Subcutaneous abdominal adipose tissue (tissue), 5 donors: ENCODE measurements at regions not wholly inside any gene's neighbourhood (a gene's known extent, or its start where the extent isn't known, plus 50 kb on each side); places are given as distances from the start of the nearest gene placed in this dataset.

ENCODE experiments used
- H3K27ac ChIP-seq: one replicate; pipeline ENCODE4 v1.7.0; 2013; ENCODE audit warnings: low read depth, mild to moderate bottlenecking, inconsistent platforms, low read length, moderate library complexity
- H3K27me3 ChIP-seq, 5 donors: one replicate each; pipeline ENCODE4 v1.7.0; 2013; ENCODE audit warnings: low read length in 5 of 5, inconsistent platforms in 1 of 5; ENCODE audit not compliant: control insufficient read depth in 5 of 5, insufficient read depth in 4 of 5
- H3K36me3 ChIP-seq, 5 donors: one replicate each; pipeline ENCODE4 v1.7.0; 2013; ENCODE audit warnings: low read length in 5 of 5; ENCODE audit not compliant: control insufficient read depth in 5 of 5, insufficient read depth in 5 of 5
- H3K4me1 ChIP-seq, 5 donors: one replicate each; pipeline ENCODE4 v1.7.0; 2013; ENCODE audit warnings: low read length in 5 of 5, mild to moderate bottlenecking in 3 of 5, moderate library complexity in 1 of 5; ENCODE audit not compliant: control insufficient read depth in 5 of 5, insufficient read depth in 5 of 5
- H3K4me3 ChIP-seq, 5 donors: one replicate each; pipeline ENCODE4 v1.7.0; 2013; ENCODE audit warnings: low read length in 5 of 5, low read depth in 1 of 5
- H3K9ac ChIP-seq, 5 donors: one replicate each; pipeline ENCODE4 v1.7.0; 2013; ENCODE audit warnings: low read length in 5 of 5, mild to moderate bottlenecking in 4 of 5, moderate library complexity in 3 of 5
- H3K9me3 ChIP-seq, 5 donors: one replicate each; pipeline ENCODE4 v1.7.0; 2013; ENCODE audit warnings: low read length in 5 of 5; ENCODE audit not compliant: control insufficient read depth in 5 of 5
- donor health status: healthy.
- donor health status: healthy.
- donor health status: healthy.
- donor health status: healthy.
- donor health status: healthy.

GRCh38 chr9:80504601-80505230, 933.0 kb downstream of the TLE4 start:
- Histone ChIP-seq H3K4me1 (peaks cover 2 to 17% (median 13%) of the 10 kb centered on the region in 5 donors), H3K4me3 (no peak overlapping the region), H3K27me3 (no peaks in the 10 kb centered on the region), H3K27ac (no peak overlapping the region), H3K9me3 (no peaks in the 10 kb centered on the region), H3K9ac (no peak overlapping the region), H3K36me3 (no peaks in the 10 kb centered on the region)

- Histone ChIP-seq H3K27ac (no peak overlapping the region), H3K9me3 (no peaks in the 10 kb centered on the region), H3K36me3 (no peaks in the 10 kb centered on the region)
These were observed 932.0 kb downstream of the TLE4 start for GRCh38 chr9:80503671-80504281.

GRCh38 chr9:80502306-80502705, 930.5 kb downstream of the TLE4 start:
- Histone ChIP-seq H3K27ac (no peak overlapping the region), H3K27me3 (no peaks in the 10 kb centered on the region), H3K36me3 (no peaks in the 10 kb centered on the region), H3K4me3 (no peak overlapping the region), H3K9me3 (no peaks in the 10 kb centered on the region), H3K4me1 (peaks cover 2 to 17% (median 13%) of the 10 kb centered on the region in 5 donors), H3K9ac (no peak overlapping the region)

More at GRCh38 chr9:80503671-80504281, 932.0 kb downstream of the TLE4 start:
- Histone ChIP-seq H3K9ac (no peak overlapping the region), H3K27me3 (no peaks in the 10 kb centered on the region), H3K4me3 (no peak overlapping the region), H3K4me1 (peaks cover 2 to 17% (median 13%) of the 10 kb centered on the region in 5 donors)

- H3K9me3 ChIP-seq, result no peaks in the 10 kb centered on the region
- H3K4me3 ChIP-seq, result no peak overlapping the region
- H3K4me1 ChIP-seq, result peaks cover 2 to 17% (median 13%) of the 10 kb centered on the region in 5 donors
- no peak overlapping the region for H3K27ac ChIP-seq
- H3K36me3 ChIP-seq, result no peaks in the 10 kb centered on the region
- no peak overlapping the region for H3K9ac ChIP-seq
- no peaks in the 10 kb centered on the region for H3K27me3 ChIP-seq
These were observed 929.9 kb downstream of the TLE4 start for GRCh38 chr9:80501635-80502034.

GRCh38 chr9:80500300-80500699, 928.5 kb downstream of the TLE4 start:
- H3K36me3 ChIP-seq, result no peaks in the 10 kb centered on the region
- no peaks in the 10 kb centered on the region for H3K27me3 ChIP-seq
- H3K27ac ChIP-seq, result no peak overlapping the region
- H3K4me3 ChIP-seq, result no peak overlapping the region
- peaks cover 0 to 5% (median 2%) of the 10 kb centered on the region in 5 donors for H3K9me3 ChIP-seq
- H3K4me1 ChIP-seq, result peaks cover 2 to 17% (median 13%) of the 10 kb centered on the region in 5 donors
- H3K9ac ChIP-seq, result no peak overlapping the region

DNA sequence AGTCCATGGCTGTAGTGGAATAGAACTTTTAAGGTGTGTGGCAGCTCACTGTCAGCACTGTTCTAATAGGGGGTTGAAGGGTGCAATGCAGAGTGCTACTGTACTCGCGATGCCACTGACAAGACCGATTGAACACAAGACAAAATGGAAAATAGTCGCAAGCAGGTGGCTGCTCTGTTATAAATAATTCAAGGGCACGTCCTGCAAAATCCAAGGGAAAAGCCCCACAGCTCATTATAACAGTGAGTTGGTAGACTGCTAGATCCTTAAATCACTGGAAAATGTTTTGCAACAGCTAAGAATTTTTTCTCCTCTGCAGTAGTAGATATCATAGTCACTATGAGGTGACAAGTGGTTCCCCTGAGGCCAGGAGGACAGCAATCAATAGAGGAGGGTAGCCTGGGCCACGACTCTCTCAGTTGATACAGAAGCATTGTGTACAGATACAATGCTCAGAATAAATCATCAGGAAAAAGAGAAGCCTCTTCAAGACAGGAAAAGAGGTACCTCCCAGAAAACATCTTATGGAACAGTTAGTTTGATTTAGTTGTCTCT, 926.3 kb downstream of the TLE4 start:
- Histone ChIP-seq H3K27ac (no peak overlapping the region), H3K27me3 (no peaks in the 10 kb centered on the region), H3K4me3 (no peak overlapping the region), H3K9ac (no peak overlapping the region), H3K9me3 (peaks cover 0 to 5% (median 2%) of the 10 kb centered on the region in 5 donors), H3K4me1 (peaks cover 0 to 5% (median 2%) of the 10 kb centered on the region in 5 donors), H3K36me3 (no peaks in the 10 kb centered on the region)

DNA sequence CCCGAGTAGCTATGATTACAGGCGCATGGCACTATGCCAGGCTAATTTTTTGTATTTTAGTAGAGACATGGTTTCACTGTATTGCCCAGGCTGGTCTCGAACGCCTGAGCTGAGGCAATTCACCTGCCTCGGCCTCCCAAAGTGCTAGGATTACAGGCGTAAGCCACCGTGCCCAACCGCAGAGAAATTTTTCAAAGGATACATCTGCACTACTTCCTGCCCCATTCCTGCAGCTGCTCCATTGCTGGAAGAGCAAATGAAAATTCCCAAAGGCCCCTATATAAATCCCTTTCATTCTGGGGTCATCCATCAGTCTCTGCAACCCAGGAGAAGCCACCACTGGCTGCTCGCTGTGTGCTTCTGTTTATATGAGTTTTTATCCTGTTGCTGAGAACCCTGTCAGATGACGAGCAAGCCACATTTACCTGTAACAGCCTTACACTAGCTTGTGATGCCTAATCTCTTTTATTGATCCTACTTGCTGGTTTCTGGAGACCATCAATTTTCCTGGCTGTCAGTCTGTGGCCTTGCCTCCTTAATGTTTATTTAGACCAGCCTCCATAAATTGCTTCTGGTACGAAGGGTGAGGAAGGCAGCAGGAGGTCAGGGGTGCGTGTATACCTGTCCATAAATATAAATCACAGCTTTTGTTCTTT, 925.3 kb downstream of the TLE4 start:
- peaks cover 0 to 2% (median 0%) of the 10 kb centered on the region in 5 donors for H3K4me1 ChIP-seq
- H3K9me3 ChIP-seq, result peaks cover 0 to 5% (median 2%) of the 10 kb centered on the region in 5 donors
- no peak overlapping the region for H3K27ac ChIP-seq
- H3K9ac ChIP-seq, result no peak overlapping the region
- no peaks in the 10 kb centered on the region for H3K27me3 ChIP-seq
- no peaks in the 10 kb centered on the region for H3K36me3 ChIP-seq
- H3K4me3 ChIP-seq, result no peak overlapping the region

- Histone ChIP-seq H3K27ac (no peak overlapping the region), H3K9me3 (peaks cover 0 to 5% (median 2%) of the 10 kb centered on the region in 5 donors), H3K9ac (no peak overlapping the region), H3K4me1 (no peaks in the 10 kb centered on the region), H3K4me3 (no peak overlapping the region), H3K27me3 (no peaks in the 10 kb centered on the region), H3K36me3 (no peaks in the 10 kb centered on the region)
These were observed 921.5 kb downstream of the TLE4 start for GRCh38 chr9:80493258-80493657.

- H3K9ac ChIP-seq, result no peak overlapping the region
- no peaks in the 10 kb centered on the region for H3K4me1 ChIP-seq
- H3K36me3 ChIP-seq, result no peaks in the 10 kb centered on the region
- H3K27me3 ChIP-seq, result no peaks in the 10 kb centered on the region
- no peak overlapping the region for H3K27ac ChIP-seq
- no peak overlapping the region for H3K4me3 ChIP-seq
- peaks cover 0 to 5% (median 2%) of the 10 kb centered on the region in 5 donors for H3K9me3 ChIP-seq
These were observed 920.5 kb downstream of the TLE4 start for GRCh38 chr9:80492221-80492620.
